GM19468 (cell line): ENCODE measurements at regions not wholly inside any gene's neighbourhood (a gene's known extent, or its start where the extent isn't known, plus 50 kb on each side); places are given as distances from the start of the nearest gene placed in this dataset.
"Not testable (repeated sequence)": the region's sequence is repeated elsewhere in the genome, so short reads cannot be mapped to it uniquely, and the experiment has no call there.

ENCODE experiments used
- ATAC-seq: cut with Tn5 transposase; IDR thresholded peaks from one replicate; pipeline ENCODE4 v1.9.1; 2021; ENCODE audit warnings: mild to moderate bottlenecking, moderate library complexity, moderate number of reproducible peaks; ENCODE audit not compliant: unreplicated experiment; ENCODE audit errors: extremely low read depth

DNA sequence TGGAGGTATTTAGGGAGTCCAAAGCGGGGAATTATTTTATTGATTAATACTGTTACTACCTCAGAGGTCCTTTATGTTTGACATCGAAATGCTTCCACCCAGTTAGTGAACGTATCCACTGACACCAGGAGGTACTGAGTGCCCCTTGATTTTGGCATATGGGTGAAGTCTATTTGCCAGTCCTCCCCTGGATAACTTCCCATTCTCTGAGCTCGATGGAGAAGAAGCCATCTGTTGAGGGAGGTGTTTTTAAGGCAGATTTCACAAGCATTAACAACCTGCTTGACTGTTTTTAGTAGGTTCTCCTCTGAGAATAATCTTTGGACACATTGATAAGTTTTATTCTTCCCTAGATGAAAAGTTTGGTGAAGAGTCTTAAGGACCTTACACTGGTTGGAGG lies 165.3 kb upstream of the NREP start:
- ATAC-seq: no peak

DNA sequence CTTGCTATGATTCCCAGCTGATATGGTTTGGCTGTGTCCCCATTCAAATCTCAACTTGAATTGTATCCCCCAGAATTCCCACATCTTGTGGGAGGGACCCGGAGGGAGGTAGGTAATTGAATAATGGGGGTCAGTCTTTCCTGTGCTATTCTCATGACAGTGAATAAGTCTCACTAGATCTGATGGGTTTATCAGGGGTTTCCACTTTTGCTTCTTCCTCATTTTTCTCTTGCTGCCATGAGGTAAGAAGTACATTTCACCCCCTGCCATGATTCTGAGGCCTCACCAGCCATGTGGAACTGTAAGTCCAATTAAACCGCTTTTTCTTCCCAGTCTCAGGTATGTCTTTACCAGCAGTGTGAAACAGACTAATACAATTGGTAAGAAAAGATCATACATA lies 164.7 kb upstream of the NREP start:
- not testable (repeated sequence) for ATAC-seq

DNA sequence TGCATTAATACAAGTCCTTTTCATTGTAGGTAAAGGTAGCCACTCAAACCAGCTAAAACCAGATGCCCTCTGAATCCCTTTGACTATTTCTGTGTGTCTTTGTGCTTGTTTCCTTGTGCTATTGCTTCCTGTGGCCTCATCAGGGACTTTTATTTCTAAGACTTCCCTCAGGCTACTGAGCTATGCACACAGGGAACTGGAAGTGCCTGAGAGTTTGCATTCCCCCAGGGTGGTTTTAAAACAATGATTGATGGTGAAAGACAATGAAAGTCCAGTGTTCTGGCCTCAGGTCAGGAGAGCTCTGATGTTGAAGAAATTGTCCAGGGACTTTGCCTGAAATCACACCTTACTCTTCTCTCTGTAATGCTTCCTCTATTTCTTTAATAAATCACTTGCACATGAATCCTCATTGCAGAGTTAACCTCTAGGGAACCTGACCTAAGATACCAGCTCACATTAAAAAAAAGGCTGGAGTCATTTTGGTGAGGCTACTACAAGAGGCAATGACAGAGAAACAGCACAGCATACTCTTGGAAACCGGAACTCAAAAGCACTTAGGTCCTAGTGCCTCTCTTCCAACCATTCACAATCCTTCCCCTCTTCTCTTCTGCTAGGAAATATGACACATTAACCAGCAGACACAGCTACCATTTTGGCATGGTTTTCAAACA lies 158.1 kb upstream of the NREP start:
- ATAC-seq: no peak

DNA sequence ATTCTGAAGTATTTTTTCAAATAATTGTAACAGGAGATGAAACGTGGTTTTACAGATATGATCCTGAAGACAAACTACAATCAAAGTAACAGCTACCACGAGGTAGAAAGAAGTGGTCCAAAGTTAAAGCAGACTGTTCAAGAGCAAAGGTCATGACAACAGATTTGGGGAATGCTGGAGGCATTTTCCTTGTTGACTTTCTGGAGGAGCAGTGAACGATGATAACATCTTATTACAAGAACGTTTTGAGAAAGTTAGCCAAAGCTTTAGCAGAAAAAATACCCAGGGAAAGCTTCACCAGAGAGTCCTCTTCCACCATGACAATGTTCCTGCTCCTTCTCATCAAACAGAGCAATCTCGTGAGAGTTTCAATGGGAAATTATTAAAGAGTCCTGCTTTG lies 145.4 kb upstream of the NREP start:
- ATAC-seq: no peak

DNA sequence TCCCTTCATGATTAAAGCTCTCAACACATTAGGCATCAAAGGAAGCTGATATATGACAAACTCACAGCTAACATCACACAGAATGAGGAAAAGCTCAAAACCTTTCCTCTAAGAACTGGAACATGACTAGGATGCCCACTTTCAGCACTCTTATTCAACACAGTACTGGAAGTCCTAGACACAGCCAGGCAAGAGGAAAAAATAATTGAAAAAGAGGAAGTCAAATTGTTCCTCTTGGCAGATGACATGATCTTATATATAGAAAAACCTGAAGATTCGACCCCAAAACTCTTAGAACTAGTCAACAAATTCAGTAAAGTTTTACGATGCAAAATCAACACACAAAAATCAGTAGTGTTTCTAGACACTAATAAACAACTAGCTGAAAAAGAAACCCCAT lies 144.3 kb upstream of the NREP start:
- no peak for ATAC-seq

DNA sequence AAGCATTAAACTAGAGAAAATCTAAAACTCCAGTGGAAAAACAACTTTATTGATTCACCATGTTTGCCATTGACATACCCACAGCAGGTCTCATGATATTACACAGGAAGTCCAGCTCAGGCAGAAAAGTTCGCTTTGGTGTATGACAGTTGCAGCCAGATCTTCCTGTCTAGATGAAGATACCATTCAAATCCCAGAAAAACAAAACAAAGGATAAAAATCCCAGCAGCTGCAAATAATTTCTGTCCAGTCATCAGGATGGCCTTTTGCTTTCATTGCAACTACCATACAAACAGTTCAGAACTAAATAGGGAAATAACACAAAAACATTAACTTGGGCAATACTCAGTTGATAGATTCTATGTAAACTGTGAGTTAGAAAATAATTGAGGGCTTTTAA lies 136.0 kb upstream of the NREP start:
- ATAC-seq: no peak

DNA sequence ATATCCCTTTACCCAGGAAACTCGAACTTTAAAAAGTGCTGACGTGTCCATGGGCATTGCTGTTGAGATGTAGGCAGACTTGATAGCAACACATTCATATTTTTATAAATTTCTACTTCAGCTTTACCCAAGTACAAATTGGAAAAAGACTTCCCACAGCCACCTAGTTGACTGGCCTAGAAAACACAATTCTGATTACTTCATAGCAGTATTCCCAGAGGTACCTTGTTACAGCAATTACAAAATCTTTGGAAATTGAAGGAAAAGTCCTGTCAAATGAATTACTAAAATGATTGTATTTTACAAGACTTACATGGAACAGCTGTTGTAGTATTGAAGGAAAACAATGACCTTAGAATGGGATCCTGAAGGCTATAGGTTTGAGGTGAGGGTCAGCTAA lies 130.7 kb upstream of the NREP start:
- ATAC-seq: no peak

DNA sequence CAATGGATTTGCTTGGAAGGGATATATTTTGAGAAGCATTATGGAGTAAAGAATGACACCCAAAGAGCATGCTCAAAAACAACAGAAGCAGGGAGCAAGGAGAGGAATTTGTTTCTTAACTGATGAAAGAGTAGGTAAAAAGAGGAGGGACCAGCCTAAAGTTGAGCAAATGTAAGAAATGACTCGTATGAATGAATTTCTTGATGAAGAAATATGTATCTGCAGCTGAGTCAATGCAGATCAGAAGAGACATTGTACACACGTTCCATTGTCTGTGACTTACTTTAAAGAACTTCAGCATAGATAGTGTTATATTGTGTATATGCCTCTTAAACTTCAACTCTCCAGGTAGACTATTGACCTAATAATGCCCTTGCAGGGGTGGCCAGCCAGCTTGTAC lies 112.7 kb upstream of the NREP start:
- no peak for ATAC-seq

DNA sequence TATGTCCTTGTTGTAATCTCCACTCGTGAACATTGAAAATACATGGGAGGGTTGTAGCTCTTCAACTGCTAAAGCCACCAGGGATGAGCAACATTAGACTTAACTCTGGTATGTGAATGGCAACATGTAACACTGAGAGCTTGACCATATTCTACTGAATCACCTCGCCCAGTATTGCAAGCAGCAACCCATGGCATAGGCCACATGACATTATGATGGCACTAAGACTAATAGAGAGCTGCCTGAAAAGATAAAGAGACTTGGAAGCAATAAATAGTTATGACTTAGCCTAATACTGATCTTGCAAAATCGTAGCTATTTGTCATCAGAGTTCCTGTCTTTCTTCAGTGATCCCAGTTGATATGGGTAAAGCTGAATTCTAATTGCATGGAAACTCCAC lies 108.4 kb upstream of the NREP start:
- ATAC-seq: no peak

DNA sequence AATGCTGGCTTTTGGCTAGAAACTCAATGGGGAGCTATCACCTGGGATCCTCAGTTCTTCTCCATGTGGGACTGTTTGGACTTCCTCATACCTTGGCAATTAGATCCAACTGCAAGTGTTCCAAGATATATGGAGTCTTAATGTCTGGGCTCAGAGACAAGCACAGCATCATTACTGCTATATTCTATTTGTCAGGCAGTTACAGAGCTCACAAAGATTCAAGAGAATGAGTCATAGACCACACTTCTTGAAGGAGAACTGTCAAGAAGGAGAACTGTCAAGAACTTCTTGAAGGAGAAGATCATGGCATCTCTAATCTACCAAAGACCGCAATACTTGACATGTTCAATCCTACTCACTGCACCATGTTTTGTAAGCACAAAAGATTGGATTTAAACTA lies 106.8 kb upstream of the NREP start:
- ATAC-seq: no peak

DNA sequence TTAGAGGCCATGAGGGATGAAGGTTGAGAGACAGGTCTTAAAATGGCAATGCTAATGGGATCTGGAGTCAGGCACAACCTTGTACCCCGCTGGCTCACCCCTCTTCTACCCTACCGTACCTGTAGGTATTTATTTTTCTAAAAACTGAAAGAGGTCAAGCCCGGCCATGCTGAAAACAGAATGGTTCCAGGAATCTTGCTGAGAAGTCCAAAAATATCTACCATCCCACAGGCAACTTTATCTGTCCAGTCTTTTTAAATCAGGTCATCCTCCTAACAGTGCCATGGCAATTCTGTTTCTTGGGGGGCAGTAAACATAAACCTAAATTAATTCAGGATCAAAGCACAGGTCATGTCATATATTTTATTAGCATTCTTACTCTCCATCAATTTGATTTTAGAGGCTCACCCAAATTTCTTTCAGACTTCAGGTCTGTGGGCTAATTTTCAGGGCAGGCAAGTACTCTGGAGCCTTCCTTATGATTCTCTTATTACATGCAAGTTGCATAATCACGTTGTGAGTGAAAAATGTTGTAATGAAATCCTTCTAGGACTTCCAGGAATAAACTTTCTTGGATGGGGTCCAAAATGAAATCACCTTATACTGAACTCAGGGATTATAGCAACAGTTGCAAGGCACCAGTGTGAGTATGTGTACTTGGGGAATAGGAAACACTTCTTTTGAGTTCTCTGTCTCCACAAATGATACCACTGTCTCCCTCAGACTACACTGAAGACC lies 102.7 kb upstream of the NREP start:
- ATAC-seq: no peak

DNA sequence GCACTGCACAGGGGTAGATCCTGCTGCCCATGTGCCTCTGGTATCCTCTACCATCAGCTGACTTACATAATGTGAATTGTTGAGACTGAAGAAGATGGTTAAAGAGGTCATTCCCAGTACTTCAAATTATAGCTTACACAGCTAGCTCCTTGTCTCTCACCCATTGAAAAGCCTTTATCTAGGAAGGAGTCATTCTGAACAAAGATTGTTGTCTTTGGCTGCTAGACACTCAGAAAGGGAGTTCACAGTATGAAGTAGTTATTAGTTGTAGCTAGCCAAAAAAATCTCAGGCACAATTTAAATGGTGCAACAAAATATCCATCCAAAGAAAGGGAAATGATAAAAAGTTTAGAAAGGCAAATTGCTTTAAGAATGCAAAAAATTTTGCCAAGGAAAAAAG lies 102.0 kb upstream of the NREP start:
- no peak for ATAC-seq

DNA sequence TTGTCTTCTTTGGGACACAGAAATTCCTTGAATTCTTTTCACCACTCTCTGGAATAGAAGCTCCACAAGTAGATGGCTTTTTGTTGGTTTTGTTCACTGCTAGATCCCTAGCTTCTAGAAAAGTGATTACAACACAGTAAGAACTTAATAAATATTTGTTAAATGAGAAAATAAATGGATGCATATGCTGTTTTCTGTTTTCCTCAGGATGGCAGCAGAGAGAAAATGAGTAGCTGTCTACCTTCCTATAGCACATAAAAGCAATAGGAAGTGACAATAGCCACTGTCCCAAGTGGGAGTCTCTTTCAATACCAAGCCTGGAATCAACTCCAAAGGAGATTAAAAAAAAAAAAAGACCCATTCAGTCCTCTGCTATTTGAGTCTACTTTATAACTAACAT lies 100.6 kb upstream of the NREP start:
- ATAC-seq: no peak

DNA sequence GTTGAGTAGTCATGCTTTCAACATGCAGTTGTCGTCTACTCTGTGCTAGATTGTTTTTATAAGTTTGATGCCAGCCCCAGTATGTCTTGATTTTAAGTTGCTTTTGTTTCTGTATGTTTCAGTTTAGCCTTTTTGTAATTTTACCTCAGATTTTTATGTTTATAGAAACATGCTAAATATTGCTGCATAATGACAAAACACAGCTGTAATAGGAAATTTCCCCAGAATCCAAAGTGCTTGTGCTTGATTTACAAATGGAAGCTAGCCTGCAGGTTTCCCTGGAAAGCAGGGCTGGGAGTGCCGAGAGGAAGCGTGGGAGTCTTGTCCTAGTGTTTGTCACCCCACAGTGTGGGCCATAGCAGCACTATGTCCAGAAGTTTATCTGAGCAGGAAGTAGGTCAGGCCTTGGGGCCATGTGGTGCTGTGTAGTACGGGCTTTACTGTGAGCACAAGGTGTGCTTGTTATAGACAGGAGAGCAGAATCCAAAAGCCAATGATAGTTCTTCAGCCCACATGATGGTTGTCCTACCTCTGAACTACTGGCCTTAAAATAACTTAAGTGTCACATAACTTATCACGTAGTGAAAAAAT lies 100.0 kb upstream of the NREP start:
- no peak for ATAC-seq

DNA sequence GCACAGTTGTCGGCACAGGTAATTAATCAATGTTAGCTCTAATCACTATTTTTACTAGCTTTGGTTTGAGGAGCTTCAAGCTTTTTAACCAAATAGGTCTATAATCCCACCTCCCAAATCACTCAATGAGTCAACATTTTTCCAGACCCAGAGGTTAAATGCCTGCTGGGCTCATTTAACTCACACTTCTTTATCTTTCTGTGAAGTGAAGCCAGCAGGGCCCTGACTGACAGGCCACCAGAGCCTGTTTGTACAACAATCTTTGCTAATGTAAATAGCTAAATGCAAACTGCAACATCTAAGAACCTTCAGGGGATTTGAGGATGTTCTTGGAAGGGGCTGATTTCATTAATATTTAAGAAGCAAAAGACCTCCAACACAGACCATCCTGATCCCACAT lies 98.4 kb upstream of the NREP start:
- ATAC-seq: no peak

DNA sequence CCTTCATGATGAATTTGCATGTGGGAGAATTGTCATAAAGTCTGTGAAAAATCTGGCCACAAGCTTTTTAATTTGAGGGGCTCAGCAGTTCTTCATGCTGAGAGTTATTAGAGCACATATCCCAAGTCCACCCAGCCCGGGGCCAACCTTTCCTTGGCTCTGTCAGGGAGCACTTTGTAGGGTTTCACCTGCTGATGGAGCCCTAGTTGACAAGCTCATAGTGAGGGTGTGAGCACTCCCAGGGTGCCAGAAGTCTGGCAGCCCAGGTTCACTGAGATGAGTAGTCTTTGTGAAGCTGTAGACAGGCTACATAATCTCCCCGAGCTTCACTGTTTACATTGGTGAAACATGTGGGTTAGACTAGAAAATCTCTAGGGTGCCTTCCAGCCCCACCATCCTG lies 97.2 kb upstream of the NREP start:
- no peak for ATAC-seq

DNA sequence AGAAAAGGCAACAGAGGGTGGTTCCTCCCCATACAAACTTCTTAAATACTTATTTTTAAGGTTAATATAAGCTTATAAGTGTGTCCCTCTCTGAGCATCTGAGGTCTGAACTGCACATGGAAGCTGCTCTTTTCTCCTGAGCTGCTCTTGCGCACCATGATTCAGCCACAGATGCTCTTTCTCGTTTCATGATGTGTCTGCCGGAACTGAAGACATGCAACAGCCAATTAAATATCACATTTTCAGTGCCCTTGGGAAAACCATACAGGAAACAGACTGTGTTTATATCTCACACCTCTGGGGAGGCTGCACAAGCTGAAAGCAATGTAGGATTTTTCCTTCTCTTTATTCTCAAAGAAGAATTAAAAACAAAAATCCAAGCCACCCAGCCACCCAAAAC lies 96.8 kb upstream of the NREP start:
- ATAC-seq: peak; percentile 63

DNA sequence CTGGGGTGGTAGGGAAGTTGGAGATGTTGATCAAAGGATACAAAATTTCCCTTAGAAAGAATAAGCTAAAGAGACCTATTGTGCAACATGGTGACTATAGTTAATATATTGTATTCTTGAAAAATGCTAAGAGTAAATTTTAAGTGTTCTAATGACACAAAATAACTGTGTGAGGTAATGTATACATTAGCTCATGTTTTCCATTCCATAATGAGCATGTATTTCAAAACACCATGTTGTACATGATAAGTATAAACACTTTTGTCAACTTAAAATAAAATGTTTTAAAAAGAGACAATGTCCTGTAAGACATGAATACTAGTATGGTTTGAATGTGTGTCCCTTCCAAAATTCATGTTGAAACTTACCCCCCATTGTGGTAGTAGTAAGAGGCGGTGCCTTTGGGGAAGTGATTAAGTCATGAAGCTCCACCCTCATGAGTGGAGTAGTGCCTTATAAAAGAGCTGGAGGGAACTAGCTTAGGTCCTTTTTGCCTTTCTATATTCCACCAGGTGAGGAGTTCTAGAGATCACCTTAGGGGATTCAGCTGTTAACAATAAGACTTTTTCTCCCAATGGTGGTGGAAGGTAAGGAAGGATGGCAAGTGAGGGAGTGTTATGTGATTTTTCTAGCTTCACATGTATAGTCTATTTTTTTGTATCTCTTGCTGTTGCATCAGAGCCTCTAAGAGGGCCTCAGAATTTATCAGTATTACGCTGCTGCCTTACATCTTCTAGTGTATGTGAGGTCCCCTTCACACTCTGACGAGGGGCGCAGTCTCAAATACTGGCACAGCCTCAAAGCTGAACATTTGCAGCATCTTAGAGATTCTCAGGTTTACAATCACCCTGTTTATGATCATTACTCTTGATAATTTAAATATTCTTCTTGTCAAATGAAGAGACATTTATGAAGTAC lies 94.9 kb upstream of the NREP start:
- ATAC-seq: no peak

DNA sequence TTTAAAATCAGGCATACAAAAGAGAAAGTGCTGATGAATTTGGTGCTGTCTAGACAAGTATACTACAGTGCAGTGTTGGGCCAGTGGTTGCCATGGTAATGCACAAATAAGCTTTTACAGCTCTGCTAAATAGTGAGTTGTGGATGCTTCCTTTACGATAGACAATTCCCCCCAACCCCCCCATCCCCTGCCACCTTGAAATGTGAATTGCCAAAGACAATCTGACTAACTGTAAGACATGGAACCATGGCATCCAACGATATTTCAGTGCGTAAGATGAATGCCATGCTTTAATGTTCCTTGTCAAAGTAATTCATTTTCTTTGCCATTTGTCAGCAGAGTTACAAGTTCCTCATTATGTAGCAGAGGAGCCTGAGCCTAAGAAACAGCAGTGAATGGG lies 91.5 kb upstream of the NREP start:
- ATAC-seq: no peak

DNA sequence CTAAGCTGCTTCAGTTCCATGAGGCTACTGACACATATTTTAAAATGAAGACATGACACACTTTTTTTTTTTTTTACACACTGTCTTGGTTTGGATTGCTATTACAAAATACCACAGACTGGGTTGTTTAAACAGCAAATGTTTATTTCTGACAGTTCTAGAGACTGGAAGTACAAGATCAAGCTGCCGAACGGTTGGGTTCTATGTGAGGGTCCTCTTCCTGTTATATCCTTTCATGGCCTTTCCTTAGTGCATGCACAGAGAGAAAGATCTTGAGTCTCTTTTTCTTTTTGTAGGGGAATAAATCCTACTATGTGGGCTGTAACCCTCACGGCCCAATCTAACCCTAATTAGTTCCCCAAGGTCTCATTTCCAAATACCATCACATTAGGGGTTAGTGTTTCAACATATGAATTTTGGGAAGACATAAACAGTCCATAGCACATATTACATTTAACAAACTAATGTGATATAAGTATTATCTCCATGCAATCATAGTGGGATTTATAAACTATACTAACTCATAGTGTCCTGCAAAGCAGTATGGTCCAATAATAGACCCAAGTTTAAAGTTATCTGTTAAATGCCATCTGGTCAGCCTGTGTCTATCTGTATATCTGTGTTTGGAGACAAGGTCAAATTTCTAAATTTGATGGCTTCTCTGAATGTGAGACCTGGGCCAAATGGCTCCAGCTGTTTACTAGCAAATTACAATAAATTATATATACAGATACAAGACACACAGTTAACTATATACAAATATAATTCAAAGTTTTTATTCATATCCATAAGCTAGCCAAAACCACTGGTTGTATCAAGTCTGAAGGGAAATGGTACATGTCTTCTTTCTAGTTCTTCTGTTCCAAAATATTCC lies 90.3 kb upstream of the NREP start:
- ATAC-seq: no peak
